Subcutaneous abdominal adipose tissue (tissue), 5 donors: ENCODE measurements at regions not wholly inside any gene's neighbourhood (a gene's known extent, or its start where the extent isn't known, plus 50 kb on each side); places are given as distances from the start of the nearest gene placed in this dataset.

ENCODE experiments used
- H3K27ac ChIP-seq: one replicate; pipeline ENCODE4 v1.7.0; 2013; ENCODE audit warnings: low read depth, mild to moderate bottlenecking, inconsistent platforms, low read length, moderate library complexity
- H3K27me3 ChIP-seq, 5 donors: one replicate each; pipeline ENCODE4 v1.7.0; 2013; ENCODE audit warnings: low read length in 5 of 5, inconsistent platforms in 1 of 5; ENCODE audit not compliant: control insufficient read depth in 5 of 5, insufficient read depth in 4 of 5
- H3K36me3 ChIP-seq, 5 donors: one replicate each; pipeline ENCODE4 v1.7.0; 2013; ENCODE audit warnings: low read length in 5 of 5; ENCODE audit not compliant: control insufficient read depth in 5 of 5, insufficient read depth in 5 of 5
- H3K4me1 ChIP-seq, 5 donors: one replicate each; pipeline ENCODE4 v1.7.0; 2013; ENCODE audit warnings: low read length in 5 of 5, mild to moderate bottlenecking in 3 of 5, moderate library complexity in 1 of 5; ENCODE audit not compliant: control insufficient read depth in 5 of 5, insufficient read depth in 5 of 5
- H3K4me3 ChIP-seq, 5 donors: one replicate each; pipeline ENCODE4 v1.7.0; 2013; ENCODE audit warnings: low read length in 5 of 5, low read depth in 1 of 5
- H3K9ac ChIP-seq, 5 donors: one replicate each; pipeline ENCODE4 v1.7.0; 2013; ENCODE audit warnings: low read length in 5 of 5, mild to moderate bottlenecking in 4 of 5, moderate library complexity in 3 of 5
- H3K9me3 ChIP-seq, 5 donors: one replicate each; pipeline ENCODE4 v1.7.0; 2013; ENCODE audit warnings: low read length in 5 of 5; ENCODE audit not compliant: control insufficient read depth in 5 of 5
- donor health status: healthy.
- donor health status: healthy.
- donor health status: healthy.
- donor health status: healthy.
- donor health status: healthy.

GRCh38 chr16:73840728-73841127 is 455.9 kb upstream of the PSMD7 start:
- H3K27me3 ChIP-seq = peaks cover 0 to 5% (median 0%) of the 10 kb centered on the region in 5 donors
- no peak overlapping the region for H3K9ac ChIP-seq

GRCh38 chr16:73831220-73831619 is 465.4 kb upstream of the PSMD7 start:
- Histone ChIP-seq H3K27ac (no peak overlapping the region), H3K9me3 (no peaks in the 10 kb centered on the region), H3K36me3 (no peaks in the 10 kb centered on the region), H3K4me1 (no peaks in the 10 kb centered on the region), H3K4me3 (no peak overlapping the region), H3K9ac (no peak overlapping the region), H3K27me3 (no peaks in the 10 kb centered on the region)

More at GRCh38 chr16:73840728-73841127, 455.9 kb upstream of the PSMD7 start:
- no peak overlapping the region for H3K27ac ChIP-seq
- H3K36me3 ChIP-seq = no peaks in the 10 kb centered on the region
- peaks cover 0 to 41% (median 0%) of the 10 kb centered on the region in 5 donors for H3K4me1 ChIP-seq
- no peak overlapping the region for H3K4me3 ChIP-seq
- peaks cover 0 to 6% (median 5%) of the 10 kb centered on the region in 5 donors for H3K9me3 ChIP-seq

GRCh38 chr16:73823205-73823849 is 473.3 kb upstream of the PSMD7 start:
- Histone ChIP-seq H3K4me1 (no peaks in the 10 kb centered on the region), H3K27me3 (peaks cover 0 to 3% (median 0%) of the 10 kb centered on the region in 5 donors), H3K9me3 (peaks cover 0 to 6% (median 4%) of the 10 kb centered on the region in 5 donors), H3K4me3 (no peak overlapping the region), H3K36me3 (no peaks in the 10 kb centered on the region), H3K27ac (no peak overlapping the region), H3K9ac (no peak overlapping the region)

- H3K4me3 ChIP-seq = no peak overlapping the region
- peaks cover 0 to 3% (median 0%) of the 10 kb centered on the region in 5 donors for H3K27me3 ChIP-seq
- no peaks in the 10 kb centered on the region for H3K36me3 ChIP-seq
- H3K9ac ChIP-seq = no peak overlapping the region
- peaks cover 0 to 6% (median 4%) of the 10 kb centered on the region in 5 donors for H3K9me3 ChIP-seq
- peaks cover 0 to 13% (median 8%) of the 10 kb centered on the region in 5 donors for H3K4me1 ChIP-seq
- H3K27ac ChIP-seq = no peak overlapping the region
Measured at GRCh38 chr16:73817526-73818324, 478.9 kb upstream of the PSMD7 start.

- H3K9ac ChIP-seq = peak overlapping the region in 1 of 5 donors; percentile 14
- no peaks in the 10 kb centered on the region for H3K36me3 ChIP-seq
- peaks cover 0 to 14% (median 8%) of the 10 kb centered on the region in 5 donors for H3K4me1 ChIP-seq
- peak overlapping the region in 4 of 5 donors; percentile 48 to 62 (median 54) for H3K4me3 ChIP-seq
- H3K27ac ChIP-seq = no peak overlapping the region
- peaks cover 0 to 2% (median 0%) of the 10 kb centered on the region in 5 donors for H3K27me3 ChIP-seq
- no peaks in the 10 kb centered on the region for H3K9me3 ChIP-seq
Measured at GRCh38 chr16:73813527-73813926, 483.1 kb upstream of the PSMD7 start.

GRCh38 chr16:73804456-73804855 is 492.2 kb upstream of the PSMD7 start:
- H3K9ac ChIP-seq = no peak overlapping the region
- H3K4me1 ChIP-seq = no peaks in the 10 kb centered on the region
- H3K4me3 ChIP-seq = no peak overlapping the region
- no peak overlapping the region for H3K27ac ChIP-seq
- H3K36me3 ChIP-seq = no peaks in the 10 kb centered on the region
- no peaks in the 10 kb centered on the region for H3K9me3 ChIP-seq
- peaks cover 0 to 2% (median 0%) of the 10 kb centered on the region in 5 donors for H3K27me3 ChIP-seq

- H3K4me3 ChIP-seq = no peak overlapping the region
- H3K27ac ChIP-seq = no peak overlapping the region
- H3K27me3 ChIP-seq = peaks cover 0 to 6% (median 0%) of the 10 kb centered on the region in 5 donors
- H3K36me3 ChIP-seq = no peaks in the 10 kb centered on the region
- H3K9me3 ChIP-seq = no peaks in the 10 kb centered on the region
- no peak overlapping the region for H3K9ac ChIP-seq
- H3K4me1 ChIP-seq = peaks cover 0 to 14% (median 4%) of the 10 kb centered on the region in 5 donors
Measured at GRCh38 chr16:73798471-73798870, 498.1 kb upstream of the PSMD7 start.

GRCh38 chr16:73797115-73797514 is 499.5 kb upstream of the PSMD7 start:
- Histone ChIP-seq H3K9ac (no peak overlapping the region), H3K4me3 (no peak overlapping the region), H3K27me3 (peaks cover 0 to 9% (median 0%) of the 10 kb centered on the region in 5 donors), H3K9me3 (no peaks in the 10 kb centered on the region), H3K36me3 (no peaks in the 10 kb centered on the region), H3K27ac (no peak overlapping the region), H3K4me1 (peaks cover 0 to 14% (median 4%) of the 10 kb centered on the region in 5 donors)

GRCh38 chr16:73796241-73796640 is 500.4 kb upstream of the PSMD7 start:
- peaks cover 0 to 14% (median 4%) of the 10 kb centered on the region in 5 donors for H3K4me1 ChIP-seq
- no peaks in the 10 kb centered on the region for H3K36me3 ChIP-seq
- H3K27me3 ChIP-seq = peaks cover 0 to 9% (median 0%) of the 10 kb centered on the region in 5 donors
- H3K4me3 ChIP-seq = no peak overlapping the region
- H3K9ac ChIP-seq = no peak overlapping the region
- no peaks in the 10 kb centered on the region for H3K9me3 ChIP-seq
- H3K27ac ChIP-seq = no peak overlapping the region

- no peak overlapping the region for H3K27ac ChIP-seq
- H3K4me3 ChIP-seq = no peak overlapping the region
- no peaks in the 10 kb centered on the region for H3K36me3 ChIP-seq
- peaks cover 0 to 12% (median 0%) of the 10 kb centered on the region in 5 donors for H3K27me3 ChIP-seq
- peaks cover 0 to 14% (median 4%) of the 10 kb centered on the region in 5 donors for H3K4me1 ChIP-seq
- H3K9me3 ChIP-seq = no peaks in the 10 kb centered on the region
- H3K9ac ChIP-seq = no peak overlapping the region
Measured at GRCh38 chr16:73794994-73795393, 501.6 kb upstream of the PSMD7 start.
